ENCODE measurements at regions not wholly inside any gene's neighbourhood (a gene's known extent, or its start where the extent isn't known, plus 50 kb on each side); places are given as distances from the start of the nearest gene placed in this dataset.

GRCh38 chr4:65880594-65880993 is 210.3 kb upstream of the EPHA5 start:
- TF ChIP-seq EZH2 (IDR thresholded peaks at IDR 0.05; ENCODE audit: borderline replicate concordance, low read depth, low read length, poor library complexity, severe bottlenecking) = no peak
- TF ChIP-seq, protein P1, sequence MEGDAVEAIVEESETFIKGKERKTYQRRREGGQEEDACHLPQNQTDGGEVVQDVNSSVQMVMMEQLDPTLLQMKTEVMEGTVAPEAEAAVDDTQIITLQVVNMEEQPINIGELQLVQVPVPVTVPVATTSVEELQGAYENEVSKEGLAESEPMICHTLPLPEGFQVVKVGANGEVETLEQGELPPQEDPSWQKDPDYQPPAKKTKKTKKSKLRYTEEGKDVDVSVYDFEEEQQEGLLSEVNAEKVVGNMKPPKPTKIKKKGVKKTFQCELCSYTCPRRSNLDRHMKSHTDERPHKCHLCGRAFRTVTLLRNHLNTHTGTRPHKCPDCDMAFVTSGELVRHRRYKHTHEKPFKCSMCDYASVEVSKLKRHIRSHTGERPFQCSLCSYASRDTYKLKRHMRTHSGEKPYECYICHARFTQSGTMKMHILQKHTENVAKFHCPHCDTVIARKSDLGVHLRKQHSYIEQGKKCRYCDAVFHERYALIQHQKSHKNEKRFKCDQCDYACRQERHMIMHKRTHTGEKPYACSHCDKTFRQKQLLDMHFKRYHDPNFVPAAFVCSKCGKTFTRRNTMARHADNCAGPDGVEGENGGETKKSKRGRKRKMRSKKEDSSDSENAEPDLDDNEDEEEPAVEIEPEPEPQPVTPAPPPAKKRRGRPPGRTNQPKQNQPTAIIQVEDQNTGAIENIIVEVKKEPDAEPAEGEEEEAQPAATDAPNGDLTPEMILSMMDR (conservative IDR thresholded peaks at IDR 0.05; ENCODE audit: low read depth, low read length) = no peak
